ENCODE measurements at regions not wholly inside any gene's neighbourhood (a gene's known extent, or its start where the extent isn't known, plus 50 kb on each side); places are given as distances from the start of the nearest gene placed in this dataset.

- DNase-seq (ENCODE audit: low read depth, low spot score) (no peak), ATAC-seq (no peak)
- Histone ChIP-seq H3K9ac (ENCODE audit: low read length) (no peak overlapping the region), H2AFZ (ENCODE audit: low read depth, low read length, poor library complexity, severe bottlenecking) (no peak overlapping the region), H3K27ac (ENCODE audit: low read depth, low read length) (no peak overlapping the region), H3K9me2 (ENCODE audit: insufficient read depth) (no peaks in the 10 kb centered on the region), H3K27me3 (ENCODE audit: insufficient read depth, low read length) (no peaks in the 10 kb centered on the region), H3K79me2 (ENCODE audit: insufficient read depth, low read length) (no peaks in the 10 kb centered on the region), H3K36me3 (ENCODE audit: control insufficient read depth in 1 of 2, insufficient read depth in 2 of 2, low read length in 2 of 2) (no peaks in the 10 kb centered on the region), H3K4me1 (ENCODE audit: control insufficient read depth in 1 of 2, insufficient read depth in 2 of 2, low read length in 2 of 2) (no peaks in the 10 kb centered on the region), H3K9me3 (ENCODE audit: control insufficient read depth in 1 of 2, insufficient read depth in 1 of 2, low read depth in 1 of 2, low read length in 2 of 2) (no peaks in the 10 kb centered on the region), H4K20me1 (ENCODE audit: insufficient read depth) (no peaks in the 10 kb centered on the region), H3K4me3 (replicated peaks in 1 of 2; ENCODE audit: low read depth in 1 of 2, low read length in 2 of 2) (no peak overlapping the region), H3K4me2 (ENCODE audit: low read length) (no peak overlapping the region)
- ChIA-PET RAD21 (ENCODE audit: low non-redundant PET in 1 of 2, low total read pairs in 2 of 2, uncharacterized antibody in 2 of 2, unreplicated experiment in 2 of 2) (no interaction called here), POLR2A (no interaction called here), CTCF (no interaction called here)
- TF ChIP-seq JUND (IDR thresholded peaks at IDR 0.05) (no peak), YY1 (IDR thresholded peaks at IDR 0.05; ENCODE audit: extremely low read depth, insufficient replicate concordance, low read depth, low read length) (no peak), EZH2 (IDR thresholded peaks at IDR 0.05) (no peak), POLR2A (IDR thresholded peaks at IDR 0.05; ENCODE audit: borderline replicate concordance, extremely low read depth, insufficient read depth, insufficient read length) (no peak), EGR1 (IDR thresholded peaks at IDR 0.05; ENCODE audit: low read depth) (no peak), POLR2AphosphoS5 (IDR thresholded peaks at IDR 0.05; ENCODE audit: low read depth, low read length) (no peak), EZH2phosphoT487 (IDR thresholded peaks at IDR 0.05; ENCODE audit: borderline replicate concordance) (no peak), ZFX (IDR thresholded peaks at IDR 0.05) (no peak), REST (IDR thresholded peaks at IDR 0.05; ENCODE audit: low read depth) (no peak), SIN3A (IDR thresholded peaks at IDR 0.05; ENCODE audit: low read depth) (no peak), ZNF274 (IDR thresholded peaks at IDR 0.05; ENCODE audit: low read depth, low read length) (no peak), TCF7L2 (IDR thresholded peaks at IDR 0.05; ENCODE audit: borderline replicate concordance, extremely low read depth, insufficient read depth, insufficient read length) (no peak), FOSL1 (IDR thresholded peaks at IDR 0.05; ENCODE audit: low read depth) (no peak), SP1 (IDR thresholded peaks at IDR 0.05; ENCODE audit: low read depth) (no peak)
- TF ChIP-seq, protein P1, sequence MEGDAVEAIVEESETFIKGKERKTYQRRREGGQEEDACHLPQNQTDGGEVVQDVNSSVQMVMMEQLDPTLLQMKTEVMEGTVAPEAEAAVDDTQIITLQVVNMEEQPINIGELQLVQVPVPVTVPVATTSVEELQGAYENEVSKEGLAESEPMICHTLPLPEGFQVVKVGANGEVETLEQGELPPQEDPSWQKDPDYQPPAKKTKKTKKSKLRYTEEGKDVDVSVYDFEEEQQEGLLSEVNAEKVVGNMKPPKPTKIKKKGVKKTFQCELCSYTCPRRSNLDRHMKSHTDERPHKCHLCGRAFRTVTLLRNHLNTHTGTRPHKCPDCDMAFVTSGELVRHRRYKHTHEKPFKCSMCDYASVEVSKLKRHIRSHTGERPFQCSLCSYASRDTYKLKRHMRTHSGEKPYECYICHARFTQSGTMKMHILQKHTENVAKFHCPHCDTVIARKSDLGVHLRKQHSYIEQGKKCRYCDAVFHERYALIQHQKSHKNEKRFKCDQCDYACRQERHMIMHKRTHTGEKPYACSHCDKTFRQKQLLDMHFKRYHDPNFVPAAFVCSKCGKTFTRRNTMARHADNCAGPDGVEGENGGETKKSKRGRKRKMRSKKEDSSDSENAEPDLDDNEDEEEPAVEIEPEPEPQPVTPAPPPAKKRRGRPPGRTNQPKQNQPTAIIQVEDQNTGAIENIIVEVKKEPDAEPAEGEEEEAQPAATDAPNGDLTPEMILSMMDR (IDR thresholded peaks at IDR 0.05 in 2 of 3, conservative IDR thresholded peaks at IDR 0.05 in 1 of 3; ENCODE audit: borderline replicate concordance in 1 of 3, insufficient read depth in 1 of 3, low read depth in 2 of 3, low read length in 2 of 3), result no peak
- TF ChIP-seq, protein P2, sequence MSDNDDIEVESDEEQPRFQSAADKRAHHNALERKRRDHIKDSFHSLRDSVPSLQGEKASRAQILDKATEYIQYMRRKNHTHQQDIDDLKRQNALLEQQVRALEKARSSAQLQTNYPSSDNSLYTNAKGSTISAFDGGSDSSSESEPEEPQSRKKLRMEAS (IDR thresholded peaks at IDR 0.05), result no peak
- TF ChIP-seq, protein P3, sequence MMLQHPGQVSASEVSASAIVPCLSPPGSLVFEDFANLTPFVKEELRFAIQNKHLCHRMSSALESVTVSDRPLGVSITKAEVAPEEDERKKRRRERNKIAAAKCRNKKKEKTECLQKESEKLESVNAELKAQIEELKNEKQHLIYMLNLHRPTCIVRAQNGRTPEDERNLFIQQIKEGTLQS (IDR thresholded peaks at IDR 0.05), result no peak
- BruUV-seq (replicated peaks), result no TSS peak
- intact Hi-C loops (cut with micrococcal nuclease), result no loop called here
These were observed 654.1 kb downstream of the MECOM start for GRCh38 chr3:169009453-169009852.
